ENCODE measurements at regions not wholly inside any gene's neighbourhood (a gene's known extent, or its start where the extent isn't known, plus 50 kb on each side); places are given as distances from the start of the nearest gene placed in this dataset.

- ChIA-PET POLR2A (no interaction called here), CTCF (no interaction called here)
- DNase-seq, result no peak
- H3K9ac ChIP-seq, result no peak overlapping the region
- H2AFZ ChIP-seq (ENCODE audit: low read depth), result no peak overlapping the region
- no peaks in the 10 kb centered on the region for H3K9me3 ChIP-seq
- WGBS (ENCODE audit: low lambda C conversion rate), result 47% methylated on average over 4 of the region's 4 CpGs
- H3K9me2 ChIP-seq, result no peaks in the 10 kb centered on the region
- no peaks in the 10 kb centered on the region for H3K27me3 ChIP-seq (ENCODE audit: insufficient read depth)
- H3K4me1 ChIP-seq (ENCODE audit: control insufficient read depth in 1 of 2, insufficient read depth in 2 of 2, low read depth in 1 of 2, low read length in 1 of 2), result peaks cover 0 to 3% of the 10 kb centered on the region in 2 experiments; a peak in 2 of 4 replicates
- no peak for TF ChIP-seq RFX5 (IDR thresholded peaks at IDR 0.05; ENCODE audit: low read length)
- TF ChIP-seq NFIC (IDR thresholded peaks at IDR 0.05; ENCODE audit: borderline replicate concordance), result no peak
- TF ChIP-seq EP300 (IDR thresholded peaks at IDR 0.05; ENCODE audit: borderline replicate concordance in 1 of 2, low read depth in 1 of 2, low read length in 1 of 2), result no peak
- TF ChIP-seq POLR2AphosphoS5 (IDR thresholded peaks at IDR 0.05; ENCODE audit: low read depth, low read length), result no peak
- TF ChIP-seq JUND (IDR thresholded peaks at IDR 0.05), result no peak
- H3K36me3 ChIP-seq (replicated peaks in 1 of 2; ENCODE audit: control insufficient read depth in 1 of 2, insufficient read depth in 2 of 2, low read length in 1 of 2), result no peaks in the 10 kb centered on the region
- no peak overlapping the region for H3K4me3 ChIP-seq (ENCODE audit: low read depth in 2 of 2, low read length in 1 of 2)
- no peaks in the 10 kb centered on the region for H3K79me2 ChIP-seq (ENCODE audit: insufficient read depth)
- H4K20me1 ChIP-seq (ENCODE audit: insufficient read depth), result no peaks in the 10 kb centered on the region
- no peak overlapping the region for H3K27ac ChIP-seq (ENCODE audit: low read depth in 2 of 2, low read length in 1 of 2)
- no peaks in the 10 kb centered on the region for H3F3A ChIP-seq (replicated peaks; ENCODE audit: insufficient read depth)
- no peak overlapping the region for H3K4me2 ChIP-seq
Observed at GRCh38 chr16:54216688-54217087, 69.9 kb downstream of the IRX3 start.

GRCh38 chr16:54216268-54216667, 70.3 kb downstream of the IRX3 start:
- Histone ChIP-seq H3K4me1 (ENCODE audit: control insufficient read depth in 1 of 2, insufficient read depth in 2 of 2, low read depth in 1 of 2, low read length in 1 of 2) (peaks cover 0 to 4% of the 10 kb centered on the region in 2 experiments; a peak in 2 of 4 replicates), H2AFZ (ENCODE audit: low read depth) (no peak overlapping the region), H3F3A (replicated peaks; ENCODE audit: insufficient read depth) (no peaks in the 10 kb centered on the region), H3K4me3 (ENCODE audit: low read depth in 2 of 2, low read length in 1 of 2) (no peak overlapping the region), H3K36me3 (replicated peaks in 1 of 2; ENCODE audit: control insufficient read depth in 1 of 2, insufficient read depth in 2 of 2, low read length in 1 of 2) (no peaks in the 10 kb centered on the region), H4K20me1 (ENCODE audit: insufficient read depth) (no peaks in the 10 kb centered on the region), H3K9me3 (no peaks in the 10 kb centered on the region), H3K4me2 (no peak overlapping the region), H3K27me3 (ENCODE audit: insufficient read depth) (no peaks in the 10 kb centered on the region), H3K9me2 (no peaks in the 10 kb centered on the region), H3K79me2 (ENCODE audit: insufficient read depth) (no peaks in the 10 kb centered on the region), H3K9ac (no peak overlapping the region), H3K27ac (ENCODE audit: low read depth in 2 of 2, low read length in 1 of 2) (no peak overlapping the region)
- TF ChIP-seq FOSL2 (IDR thresholded peaks at IDR 0.05; ENCODE audit: borderline replicate concordance, low read depth) (no peak), RFX5 (IDR thresholded peaks at IDR 0.05; ENCODE audit: low read length) (no peak), FOXM1 (IDR thresholded peaks at IDR 0.05; ENCODE audit: low read depth) (no peak), ELF1 (IDR thresholded peaks at IDR 0.05) (no peak), CHD2 (IDR thresholded peaks at IDR 0.05; ENCODE audit: low read length, partially characterized antibody) (no peak), NFIC (IDR thresholded peaks at IDR 0.05; ENCODE audit: borderline replicate concordance) (no peak), RXRA (IDR thresholded peaks at IDR 0.05; ENCODE audit: borderline replicate concordance, low read depth) (no peak), GATA2 (CRISPR knock-in tag; IDR thresholded peaks at IDR 0.05) (no peak), FOXJ3 (CRISPR knock-in tag; IDR thresholded peaks at IDR 0.05) (no peak), SMC3 (IDR thresholded peaks at IDR 0.05; ENCODE audit: low read depth, low read length) (no peak), USF1 (IDR thresholded peaks at IDR 0.05; ENCODE audit: borderline replicate concordance, low read depth) (no peak), POLR2AphosphoS5 (IDR thresholded peaks at IDR 0.05; ENCODE audit: low read depth, low read length) (no peak), RCOR1 (IDR thresholded peaks at IDR 0.05; ENCODE audit: low read length) (no peak), PBX3 (IDR thresholded peaks at IDR 0.05) (no peak), YY1 (IDR thresholded peaks at IDR 0.05; ENCODE audit: low read depth) (no peak)
- ChIA-PET POLR2A (interaction anchor here (0.8 kb wide), 1 partner anchor 10 kb away, joined by 3 read pairs; no protein-coding TSS in a partner anchor), CTCF (interaction anchor here (1.2 kb wide), 1 partner anchor 21 kb away, joined by 3 read pairs; no protein-coding TSS in a partner anchor)
- 71% methylated on average over 9 of the region's 9 CpGs for WGBS (ENCODE audit: low lambda C conversion rate)
- no peak for DNase-seq
